T-cell (primary cell): ENCODE measurements at regions not wholly inside any gene's neighbourhood (a gene's known extent, or its start where the extent isn't known, plus 50 kb on each side); places are given as distances from the start of the nearest gene placed in this dataset.

Source experiments
- ATAC-seq, 4 experiments: fragments of 200-7000 bp in 3 of 4; fragments of 150-1000 bp in 1 of 4; cut with Tn5 transposase; replicated peaks in 1 of 4; 1 replicate in 3 of 4; 2 replicates in 1 of 4; pipeline ENCODE4 v1.10.0; 2021; ENCODE audit warnings: moderate library complexity in 3 of 4, mild to moderate bottlenecking in 2 of 4, moderate number of reproducible peaks in 1 of 4
- CTCF ChIA-PET, 2 donors: fragments of 300-600 bp; sonication (Branson Sonifier 250); formaldehyde crosslinking; loops; one replicate each; lab custom pipeline; 2022; ENCODE audit warnings: antibody characterized with exemption in 2 of 2; lab: Charles Lee
- POLR2A ChIA-PET, 2 donors: fragments of 300-600 bp; sonication (Branson Sonifier 250); formaldehyde crosslinking; loops; one replicate each; lab custom pipeline; 2022; ENCODE audit warnings: antibody characterized with exemption in 2 of 2; lab: Charles Lee
- DNase-seq, 35 experiments: peaks; one replicate each; pipeline versions ENCODE4 v3.0.0 to v3.0.0-alpha.2; 2013 to 2023
- H3K27ac ChIP-seq: one replicate; pipeline ENCODE4 v1.5.1; 2013; ENCODE audit warnings: low read length
- H3K27me3 ChIP-seq, 2 experiments: replicated peaks in 1 of 2; 1 replicate in 1 of 2; 2 replicates in 1 of 2; pipeline versions ENCODE4 v1.6.1 to v1.7.0; 2013; ENCODE audit warnings: low read length in 1 of 2, mixed read lengths in 1 of 2; ENCODE audit not compliant: control insufficient read depth in 2 of 2, insufficient read depth in 2 of 2; ENCODE audit errors: extremely low read depth in 1 of 2
- H3K36me3 ChIP-seq, 2 donors: 1 replicate in 1 of 2; 2 replicates in 1 of 2; pipeline versions ENCODE4 v1.6.1 to v1.7.0; 2013; ENCODE audit warnings: low read length in 1 of 2; ENCODE audit not compliant: control insufficient read depth in 2 of 2, insufficient read depth in 1 of 2; ENCODE audit errors: extremely low read depth in 1 of 2
- H3K4me1 ChIP-seq, 2 experiments: 1 replicate in 1 of 2; 2 replicates in 1 of 2; pipeline versions ENCODE4 v1.6.1 to v1.7.0; 2013; ENCODE audit warnings: low read length in 2 of 2, mixed read lengths in 1 of 2; ENCODE audit not compliant: insufficient read depth in 2 of 2, control insufficient read depth in 1 of 2; ENCODE audit errors: extremely low read depth in 1 of 2
- H3K4me3 ChIP-seq, 2 donors: 1 replicate in 1 of 2; 2 replicates in 1 of 2; pipeline versions ENCODE4 v1.5.1 to v1.7.0; 2013; ENCODE audit warnings: mild to moderate bottlenecking in 2 of 2, low read length in 1 of 2, moderate library complexity in 1 of 2; ENCODE audit not compliant: control insufficient read depth in 1 of 2; ENCODE audit errors: extremely low read depth in 1 of 2
- H3K9me3 ChIP-seq: 2 replicates; pipeline ENCODE4 v1.7.0; 2013
- H3K27ac Mint-ChIP-seq, 2 donors: one replicate each; pipeline ENCODE4 v1.8.0; 2020 to 2021; ENCODE audit warnings: mild to moderate bottlenecking in 2 of 2, mixed read lengths in 2 of 2
- H3K27me3 Mint-ChIP-seq, 2 donors: one replicate each; pipeline ENCODE4 v1.8.0; 2021 to 2022; ENCODE audit warnings: mixed read lengths in 2 of 2
- H3K36me3 Mint-ChIP-seq: one replicate; pipeline ENCODE4 v1.8.0; 2021; ENCODE audit warnings: mixed read lengths
- H3K4me1 Mint-ChIP-seq, 3 donors: one replicate each; pipeline ENCODE4 v1.8.0; 2020 to 2022; ENCODE audit warnings: mixed read lengths in 3 of 3, mild to moderate bottlenecking in 1 of 3
- H3K4me3 Mint-ChIP-seq, 3 donors: one replicate each; pipeline ENCODE4 v1.8.0; 2020 to 2022; ENCODE audit warnings: mild to moderate bottlenecking in 3 of 3, mixed read lengths in 3 of 3, moderate library complexity in 3 of 3
- H3K9me3 Mint-ChIP-seq, 3 donors: one replicate each; pipeline ENCODE4 v1.8.0; 2020 to 2022; ENCODE audit warnings: mixed read lengths in 3 of 3
- WGBS: methylation state at CpG from one replicate; pipeline ENCODE4 v1.1.5; 2013; ENCODE audit warnings: missing lambda C conversion rate; ENCODE audit not compliant: insufficient coverage; 5-methylcytosine and 5-hydroxymethylcytosine counted together

- Mint-ChIP-seq H3K9me3 (peaks cover 0 to 2% (median under 1%) of the 10 kb centered on the region in 3 donors), H3K4me3 (no peak overlapping the region), H3K27ac (no peak overlapping the region), H3K27me3 (peaks cover 0 to 2% of the 10 kb centered on the region in 2 donors), H3K36me3 (no peaks in the 10 kb centered on the region), H3K4me1 (no peaks in the 10 kb centered on the region)
- DNase-seq (no peak), ATAC-seq (no peak)
- no peaks in the 10 kb centered on the region for H3K9me3 ChIP-seq
- H3K4me3 ChIP-seq: no peak overlapping the region
- no peaks in the 10 kb centered on the region for H3K4me1 ChIP-seq
- ChIA-PET POLR2A (no interaction called here), CTCF (no interaction called here)
- 77% methylated on average over 4 of the region's 4 CpGs for WGBS
- no peaks in the 10 kb centered on the region for H3K27me3 ChIP-seq
- H3K27ac ChIP-seq: no peak overlapping the region
- no peaks in the 10 kb centered on the region for H3K36me3 ChIP-seq
Measured at GRCh38 chr4:44845993-44846392, 119.6 kb upstream of the GNPDA2 start.

GRCh38 chr4:44845309-44845708, 119.0 kb upstream of the GNPDA2 start:
- no peaks in the 10 kb centered on the region for H3K27me3 ChIP-seq
- POLR2A ChIA-PET: interaction anchor here in 1 of 2 donors (0.6 kb wide), 1 partner anchor 12 kb away, joined by 3 read pairs; no protein-coding TSS in a partner anchor
- WGBS: no CpG with 5 or more reads among the region's 1 CpG
- no peaks in the 10 kb centered on the region for H3K9me3 ChIP-seq
- DNase-seq (no peak), ATAC-seq (no peak)
- no peak overlapping the region for H3K4me3 ChIP-seq
- no peak overlapping the region for H3K27ac ChIP-seq
- no peaks in the 10 kb centered on the region for H3K36me3 ChIP-seq
- CTCF ChIA-PET: no interaction called here
- Mint-ChIP-seq H3K9me3 (no peaks in the 10 kb centered on the region), H3K4me3 (no peak overlapping the region), H3K27ac (no peak overlapping the region), H3K27me3 (peaks cover 0 to 2% of the 10 kb centered on the region in 2 donors), H3K4me1 (no peaks in the 10 kb centered on the region), H3K36me3 (no peaks in the 10 kb centered on the region)
- no peaks in the 10 kb centered on the region for H3K4me1 ChIP-seq

- peaks cover 0 to 2% of the 10 kb centered on the region in 2 donors for H3K27me3 Mint-ChIP-seq
- no peak overlapping the region for H3K27ac Mint-ChIP-seq
- no peak overlapping the region for H3K4me3 Mint-ChIP-seq
- ChIA-PET CTCF (no interaction called here), POLR2A (no interaction called here)
- H3K4me1 Mint-ChIP-seq: no peaks in the 10 kb centered on the region
- no peak overlapping the region for H3K4me3 ChIP-seq
- no peaks in the 10 kb centered on the region for H3K27me3 ChIP-seq
- no peaks in the 10 kb centered on the region for H3K36me3 Mint-ChIP-seq
- no peaks in the 10 kb centered on the region for H3K9me3 ChIP-seq
- DNase-seq (no peak), ATAC-seq (no peak)
- H3K27ac ChIP-seq: no peak overlapping the region
- H3K36me3 ChIP-seq: no peaks in the 10 kb centered on the region
- H3K9me3 Mint-ChIP-seq: no peaks in the 10 kb centered on the region
- 0% methylated on average over 1 of the region's 4 CpGs for WGBS
- H3K4me1 ChIP-seq: no peaks in the 10 kb centered on the region
Measured at GRCh38 chr4:44842531-44842930, 116.2 kb upstream of the GNPDA2 start.

- ChIA-PET CTCF (no interaction called here), POLR2A (no interaction called here)
- Mint-ChIP-seq H3K27me3 (peaks cover 6% of the 10 kb centered on the region in 2 donors), H3K27ac (no peak overlapping the region), H3K36me3 (no peaks in the 10 kb centered on the region), H3K4me1 (no peaks in the 10 kb centered on the region), H3K9me3 (peaks cover 0 to 5% (median 0%) of the 10 kb centered on the region in 3 donors), H3K4me3 (no peak overlapping the region)
- H3K36me3 ChIP-seq: no peaks in the 10 kb centered on the region
- no peak overlapping the region for H3K27ac ChIP-seq
- H3K27me3 ChIP-seq: peaks cover 0 to 3% of the 10 kb centered on the region in 2 experiments
- no peak overlapping the region for H3K4me3 ChIP-seq
- H3K4me1 ChIP-seq: no peaks in the 10 kb centered on the region
- ATAC-seq (no peak), DNase-seq (no peak)
- WGBS: no CpG with 5 or more reads among the region's 2 CpGs
- no peaks in the 10 kb centered on the region for H3K9me3 ChIP-seq
Measured at GRCh38 chr4:44817930-44818329, 91.6 kb upstream of the GNPDA2 start.

- H3K9me3 ChIP-seq: no peaks in the 10 kb centered on the region
- Mint-ChIP-seq H3K27ac (no peak overlapping the region), H3K9me3 (no peaks in the 10 kb centered on the region), H3K27me3 (no peaks in the 10 kb centered on the region), H3K4me1 (peaks cover 0 to 13% (median 6%) of the 10 kb centered on the region in 3 donors), H3K4me3 (no peak overlapping the region), H3K36me3 (no peaks in the 10 kb centered on the region)
- POLR2A ChIA-PET: no interaction called here
- ATAC-seq (no peak), DNase-seq (no peak)
- no peaks in the 10 kb centered on the region for H3K4me1 ChIP-seq
- H3K27ac ChIP-seq: no peak overlapping the region
- no peaks in the 10 kb centered on the region for H3K27me3 ChIP-seq
- CTCF ChIA-PET: interaction anchor here in 1 of 2 donors (0.6 kb wide), 1 partner anchor 1014 kb away, joined by 5 read pairs; no protein-coding TSS in a partner anchor
- no peaks in the 10 kb centered on the region for H3K36me3 ChIP-seq
- WGBS: no CpG with 5 or more reads among the region's 2 CpGs
- no peak overlapping the region for H3K4me3 ChIP-seq
Measured at GRCh38 chr4:44806071-44806470, 79.7 kb upstream of the GNPDA2 start.

- no peaks in the 10 kb centered on the region for H3K9me3 ChIP-seq
- ChIA-PET POLR2A (no interaction called here), CTCF (no interaction called here)
- peaks cover 0 to 13% (median 6%) of the 10 kb centered on the region in 3 donors for H3K4me1 Mint-ChIP-seq
- H3K27ac ChIP-seq: no peak overlapping the region
- no peaks in the 10 kb centered on the region for H3K36me3 ChIP-seq
- H3K4me3 Mint-ChIP-seq: no peak overlapping the region
- H3K36me3 Mint-ChIP-seq: no peaks in the 10 kb centered on the region
- DNase-seq: no peak
- no peaks in the 10 kb centered on the region for H3K4me1 ChIP-seq
- ATAC-seq: no peak
- peaks cover 3 to 6% (median 4%) of the 10 kb centered on the region in 3 donors for H3K9me3 Mint-ChIP-seq
- H3K4me3 ChIP-seq: no peak overlapping the region
- no peaks in the 10 kb centered on the region for H3K27me3 ChIP-seq
- no peaks in the 10 kb centered on the region for H3K27me3 Mint-ChIP-seq
- WGBS: no CpG with 5 or more reads among the region's 1 CpG
- H3K27ac Mint-ChIP-seq: no peak overlapping the region
Measured at GRCh38 chr4:44804301-44804700, 77.9 kb upstream of the GNPDA2 start.

- Histone ChIP-seq H3K27me3 (no peaks in the 10 kb centered on the region), H3K4me3 (no peak overlapping the region), H3K9me3 (no peaks in the 10 kb centered on the region), H3K36me3 (no peaks in the 10 kb centered on the region), H3K4me1 (no peaks in the 10 kb centered on the region), H3K27ac (no peak overlapping the region)
- no peak overlapping the region for H3K4me3 Mint-ChIP-seq
- no peaks in the 10 kb centered on the region for H3K36me3 Mint-ChIP-seq
- DNase-seq (no peak), ATAC-seq (no peak)
- WGBS: no CpG with 5 or more reads among the region's 1 CpG
- peaks cover 15 to 20% (median 17%) of the 10 kb centered on the region in 3 donors for H3K9me3 Mint-ChIP-seq
- CTCF ChIA-PET: no interaction called here
- peaks cover 0 to 6% (median 0%) of the 10 kb centered on the region in 3 donors for H3K4me1 Mint-ChIP-seq
- no peak overlapping the region for H3K27ac Mint-ChIP-seq
- H3K27me3 Mint-ChIP-seq: peaks cover 0 to 3% of the 10 kb centered on the region in 2 donors
- POLR2A ChIA-PET: no interaction called here
Measured at GRCh38 chr4:44801384-44801783, 75.0 kb upstream of the GNPDA2 start.
